SK-N-SH (cell line): ENCODE measurements at regions not wholly inside any gene's neighbourhood (a gene's known extent, or its start where the extent isn't known, plus 50 kb on each side); places are given as distances from the start of the nearest gene placed in this dataset.

ENCODE experiments used
- FOSL2 ChIP-seq: IDR thresholded peaks from 2 replicates; pipeline ENCODE4 v1.4.0; 2012; ENCODE audit warnings: low read depth, mild to moderate bottlenecking, moderate library complexity, borderline replicate concordance
- GABPA ChIP-seq: IDR thresholded peaks from 2 replicates; pipeline ENCODE4 v1.4.0; 2012; ENCODE audit warnings: low read depth, mild to moderate bottlenecking
- MEF2A ChIP-seq: IDR thresholded peaks from 2 replicates; pipeline ENCODE4 v1.4.0; 2012; ENCODE audit warnings: low read depth, borderline replicate concordance
- SMC3 ChIP-seq: IDR thresholded peaks from 2 replicates; pipeline ENCODE4 v1.6.1; 2012; ENCODE audit warnings: low read depth, low read length, improper control_type of control experiment

DNA sequence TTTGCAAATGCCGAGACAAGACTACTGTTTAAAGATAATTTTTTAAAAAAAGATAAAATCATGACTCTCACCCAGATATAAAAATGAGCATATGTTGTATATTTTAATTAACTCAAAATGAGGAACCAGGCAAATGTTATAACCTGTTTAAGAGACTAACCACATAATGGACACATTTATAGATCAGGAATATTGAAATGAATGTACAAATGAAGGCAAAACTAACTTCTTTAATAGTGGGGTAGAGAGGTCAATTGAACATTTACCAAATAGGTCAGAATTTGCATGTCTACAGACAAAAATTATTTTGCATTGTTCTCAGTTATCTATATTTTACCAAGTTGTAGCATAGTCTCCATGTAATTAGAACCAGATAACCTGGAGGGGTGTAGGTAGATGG, 134.3 kb upstream of the PFN2 start:
- TF ChIP-seq FOSL2 (no peak), SMC3 (no peak), GABPA (no peak), MEF2A (no peak)
